ENCODE measurements at regions not wholly inside any gene's neighbourhood (a gene's known extent, or its start where the extent isn't known, plus 50 kb on each side); places are given as distances from the start of the nearest gene placed in this dataset.
"Not testable (repeated sequence)": the region's sequence is repeated elsewhere in the genome, so short reads cannot be mapped to it uniquely, and the experiment has no call there.

GRCh38 chr12:113577464-113578129 is 105.9 kb upstream of the LHX5 start:
- DNase-seq (ENCODE audit: insufficient read length, low spot score) (no peak), FAIRE-seq (no peak)

GRCh38 chr12:113575386-113575785 is 103.7 kb upstream of the LHX5 start:
- FAIRE-seq, result no peak
- DNase-seq (ENCODE audit: insufficient read length, low spot score), result no peak

GRCh38 chr12:113573148-113573547 is 101.5 kb upstream of the LHX5 start:
- FAIRE-seq (no peak), DNase-seq (ENCODE audit: insufficient read length, low spot score) (no peak)

GRCh38 chr12:113571713-113572112 is 100.0 kb upstream of the LHX5 start:
- DNase-seq (ENCODE audit: insufficient read length, low spot score) (no peak), FAIRE-seq (no peak)

GRCh38 chr12:113569806-113570205 is 98.1 kb upstream of the LHX5 start:
- DNase-seq (ENCODE audit: insufficient read length, low spot score) (no peak), FAIRE-seq (no peak)

- FAIRE-seq, result no peak
- DNase-seq (ENCODE audit: insufficient read length, low spot score), result no peak
Observed at GRCh38 chr12:113568021-113568420, 96.3 kb upstream of the LHX5 start.

GRCh38 chr12:113565368-113565767 is 93.7 kb upstream of the LHX5 start:
- DNase-seq (ENCODE audit: insufficient read length, low spot score), result no peak
- FAIRE-seq, result no peak

- no peak for DNase-seq (ENCODE audit: insufficient read length, low spot score)
- FAIRE-seq, result no peak
Observed at GRCh38 chr12:113561068-113561780, 89.6 kb upstream of the LHX5 start.

GRCh38 chr12:113559466-113559865 is 87.8 kb upstream of the LHX5 start:
- no peak for DNase-seq (ENCODE audit: insufficient read length, low spot score)
- FAIRE-seq, result no peak

GRCh38 chr12:113555226-113555625 is 83.6 kb upstream of the LHX5 start:
- DNase-seq (ENCODE audit: insufficient read length, low spot score), result no peak
- FAIRE-seq, result no peak

- FAIRE-seq (no peak), DNase-seq (ENCODE audit: insufficient read length, low spot score) (no peak)
Observed at GRCh38 chr12:113552760-113553159, 81.1 kb upstream of the LHX5 start.

- FAIRE-seq (no peak), DNase-seq (ENCODE audit: insufficient read length, low spot score) (no peak)
Observed at GRCh38 chr12:113551563-113551962, 79.9 kb upstream of the LHX5 start.

- FAIRE-seq (no peak), DNase-seq (ENCODE audit: insufficient read length, low spot score) (no peak)
Observed at GRCh38 chr12:113548467-113548866, 76.8 kb upstream of the LHX5 start.

- FAIRE-seq, result no peak
- no peak for DNase-seq (ENCODE audit: insufficient read length, low spot score)
Observed at GRCh38 chr12:113546916-113547863, 75.5 kb upstream of the LHX5 start.

GRCh38 chr12:113537751-113538087 is 66.0 kb upstream of the LHX5 start:
- FAIRE-seq, result no peak
- DNase-seq (ENCODE audit: insufficient read length, low spot score), result no peak

GRCh38 chr12:113537046-113537750 is 65.5 kb upstream of the LHX5 start:
- no peak for FAIRE-seq

GRCh38 chr12:113535100-113535499 is 63.4 kb upstream of the LHX5 start:
- FAIRE-seq, result no peak
- DNase-seq (ENCODE audit: insufficient read length, low spot score), result no peak

More at GRCh38 chr12:113537046-113537750, 65.5 kb upstream of the LHX5 start:
- no peak for DNase-seq (ENCODE audit: insufficient read length, low spot score)

GRCh38 chr12:113534555-113534954 is 62.9 kb upstream of the LHX5 start:
- DNase-seq (ENCODE audit: insufficient read length, low spot score), result no peak
- no peak for FAIRE-seq

GRCh38 chr12:113533842-113534375 is 62.2 kb upstream of the LHX5 start:
- FAIRE-seq (no peak), DNase-seq (ENCODE audit: insufficient read length, low spot score) (no peak)

- FAIRE-seq (no peak), DNase-seq (ENCODE audit: insufficient read length, low spot score) (no peak)
Observed at GRCh38 chr12:113532292-113532691, 60.6 kb upstream of the LHX5 start.

GRCh38 chr12:113531073-113531472 is 59.4 kb upstream of the LHX5 start:
- not testable (repeated sequence) for DNase-seq (ENCODE audit: insufficient read length, low spot score); FAIRE-seq
